Testis (tissue), 2 donors: ENCODE measurements at regions not wholly inside any gene's neighbourhood (a gene's known extent, or its start where the extent isn't known, plus 50 kb on each side); places are given as distances from the start of the nearest gene placed in this dataset.

ENCODE experiments used
- DNase-seq: peaks from one replicate; pipeline ENCODE4 v3.0.0-alpha.2; 2019
- H3K27ac ChIP-seq, 2 donors: fragments of 200-600 bp; sonication (generic); one replicate each; pipeline ENCODE4 v1.5.1; 2019
- H3K27me3 ChIP-seq: fragments of 200-600 bp; sonication (generic); one replicate; pipeline ENCODE4 v1.5.1; 2019
- H3K36me3 ChIP-seq: fragments of 200-600 bp; sonication (generic); one replicate; pipeline ENCODE4 v1.5.1; 2017; ENCODE audit warnings: low read depth; ENCODE audit errors: missing control alignments
- H3K4me1 ChIP-seq: fragments of 200-600 bp; sonication (generic); one replicate; pipeline ENCODE4 v1.5.1; 2019
- H3K4me3 ChIP-seq, 2 donors: fragments of 200-600 bp; sonication (generic); one replicate each; pipeline ENCODE4 v1.5.1; 2017 to 2019
- H3K9me3 ChIP-seq: fragments of 200-600 bp; sonication (generic); one replicate; pipeline ENCODE4 v1.5.1; 2017
- CTCF ChIP-seq, 3 experiments: fragments of 450-650 bp in 2 of 3; fragments of 200-600 bp in 1 of 3; sonication (generic) in 1 of 3; IDR thresholded peaks; one replicate each; pipeline ENCODE4 v1.5.1; 2016 to 2019; ENCODE audit warnings: antibody characterized with exemption in 3 of 3, mild to moderate bottlenecking in 2 of 3, moderate library complexity in 1 of 3
- POLR2A ChIP-seq: fragments of 450-650 bp; IDR thresholded peaks from one replicate; pipeline ENCODE4 v1.6.1; 2017; ENCODE audit warnings: antibody characterized with exemption, mild to moderate bottlenecking, moderate library complexity
- WGBS, 2 donors: methylation state at CpG; one replicate each; pipeline ENCODE4 v1.1.5; 2018; 5-methylcytosine and 5-hydroxymethylcytosine counted together
- intact Hi-C: fragments of 100-400 bp; cut with DNase I; formaldehyde crosslinking; loops from one replicate; pipeline ENCODE4 v1.15.1; 2023; ENCODE audit warnings: low total_unique reads

DNA sequence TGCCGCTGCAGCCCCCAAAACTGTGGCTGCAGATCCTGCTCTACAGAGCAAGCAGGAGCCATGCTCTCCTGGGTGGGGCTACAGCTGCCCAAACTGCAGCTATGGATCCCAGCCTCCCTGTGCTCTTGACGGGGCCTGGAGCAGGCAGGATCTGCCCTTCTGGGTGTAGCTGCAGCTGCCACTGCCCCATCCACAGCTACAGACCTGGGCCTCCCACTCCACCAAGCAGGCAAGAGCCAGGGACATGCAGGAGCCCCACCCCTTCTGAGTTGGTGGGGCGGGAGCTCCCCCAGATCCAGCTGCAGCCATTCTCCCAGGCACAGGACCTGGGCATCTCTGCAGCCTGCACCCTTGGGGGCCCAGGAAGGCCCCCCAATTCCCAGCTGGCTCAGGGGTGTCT, 551.2 kb upstream of the CA10 start:
- TF ChIP-seq CTCF (IDR thresholded peaks at IDR 0.05) (no peak), POLR2A (no peak)
- WGBS, 2 donors = 86 to 100% methylated on average over 1 to 3 of the region's 3 CpGs
- H3K27ac ChIP-seq = no peak overlapping the region

GRCh38 chr17:52696362-52696761, 537.8 kb upstream of the CA10 start:
- no peaks in the 10 kb centered on the region for H3K27me3 ChIP-seq
- H3K4me1 ChIP-seq = no peaks in the 10 kb centered on the region
- 89 to 92% methylated on average over 3 of the region's 3 CpGs for WGBS, 2 donors
- H3K9me3 ChIP-seq = no peaks in the 10 kb centered on the region
- no peaks in the 10 kb centered on the region for H3K36me3 ChIP-seq
- H3K27ac ChIP-seq = no peak overlapping the region
- no peak for DNase-seq
- TF ChIP-seq CTCF (IDR thresholded peaks at IDR 0.05) (no peak), POLR2A (no peak)
- intact Hi-C loops = no loop called here
- no peak overlapping the region for H3K4me3 ChIP-seq

More for the DNA sequence above, 551.2 kb upstream of the CA10 start:
- H3K9me3 ChIP-seq = no peaks in the 10 kb centered on the region
- H3K4me3 ChIP-seq = no peak overlapping the region
- no peak for DNase-seq
- no peaks in the 10 kb centered on the region for H3K4me1 ChIP-seq
- no peaks in the 10 kb centered on the region for H3K36me3 ChIP-seq
- no peaks in the 10 kb centered on the region for H3K27me3 ChIP-seq
- intact Hi-C loops = no loop called here

DNA sequence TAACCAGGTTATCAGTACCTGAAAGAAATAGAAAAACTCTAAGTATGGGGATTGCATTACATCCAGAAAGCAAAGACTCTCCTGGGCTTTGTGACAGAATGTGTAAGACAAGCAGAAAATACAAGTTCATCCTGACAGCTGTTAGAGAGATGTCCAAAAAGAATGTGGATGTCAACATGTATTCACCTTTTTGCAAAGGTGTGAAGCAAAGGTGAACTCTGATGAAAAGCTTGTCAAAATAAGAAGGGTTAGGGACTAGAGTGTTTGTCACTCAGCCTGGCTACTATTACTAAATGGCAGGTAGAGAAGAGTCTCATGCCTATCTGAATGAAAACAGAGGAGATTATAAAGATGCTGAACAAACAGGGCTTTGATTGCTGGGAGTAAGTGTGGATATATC, 527.6 kb upstream of the CA10 start:
- Histone ChIP-seq H3K27ac (no peak overlapping the region), H3K4me3 (no peak overlapping the region), H3K9me3 (no peaks in the 10 kb centered on the region), H3K27me3 (no peaks in the 10 kb centered on the region), H3K4me1 (no peaks in the 10 kb centered on the region), H3K36me3 (no peaks in the 10 kb centered on the region)
- no peak for TF ChIP-seq CTCF (IDR thresholded peaks at IDR 0.05)
- TF ChIP-seq POLR2A = no peak
- DNase-seq = no peak
- intact Hi-C loops = no loop called here

GRCh38 chr17:52681480-52681879, 523.0 kb upstream of the CA10 start:
- TF ChIP-seq POLR2A (no peak), CTCF (IDR thresholded peaks at IDR 0.05) (no peak)
- no peaks in the 10 kb centered on the region for H3K9me3 ChIP-seq
- H3K4me3 ChIP-seq = no peak overlapping the region
- H3K4me1 ChIP-seq = no peaks in the 10 kb centered on the region
- DNase-seq = no peak
- H3K27me3 ChIP-seq = no peaks in the 10 kb centered on the region
- intact Hi-C loops = no loop called here
- WGBS, 2 donors = 17 to 18% methylated on average over 2 of the region's 2 CpGs
- H3K36me3 ChIP-seq = no peaks in the 10 kb centered on the region
- no peak overlapping the region for H3K27ac ChIP-seq

GRCh38 chr17:52678211-52678610, 519.7 kb upstream of the CA10 start:
- no peak overlapping the region for H3K4me3 ChIP-seq
- H3K36me3 ChIP-seq = no peaks in the 10 kb centered on the region
- no peaks in the 10 kb centered on the region for H3K9me3 ChIP-seq
- TF ChIP-seq CTCF (IDR thresholded peaks at IDR 0.05) = no peak
- no peak for TF ChIP-seq POLR2A
- no peak overlapping the region for H3K27ac ChIP-seq
- no peak for DNase-seq
- H3K4me1 ChIP-seq = no peaks in the 10 kb centered on the region
- WGBS, 2 donors = 100% methylated on average over 1 of the region's 1 CpG; no CpG with 5 or more reads in 1 of the 2 donors
- intact Hi-C loops = no loop called here
- H3K27me3 ChIP-seq = no peaks in the 10 kb centered on the region
